K562 (cell line): ENCODE measurements at regions not wholly inside any gene's neighbourhood (a gene's known extent, or its start where the extent isn't known, plus 50 kb on each side); places are given as distances from the start of the nearest gene placed in this dataset.

Source experiments
- ATAC-seq: fragments of 200-7000 bp; cut with Tn5 transposase; 3 replicates; pipeline ENCODE4 v1.9.1; 2020; ENCODE audit warnings: moderate library complexity
- BruUV-seq: library from RNA; stranded (reverse); fragments of 400-500 nt; replicated peaks from 2 replicates; lab custom pipeline; 2021; lab: Mats Ljungman, UMichigan
- CTCF ChIA-PET: fragments of 300-600 bp; formaldehyde crosslinking; extraction: SDS; loops from one replicate; lab custom pipeline; 2021; ENCODE audit warnings: low intra/inter-chr PET ratio; lab: Yijun Ruan, JAX
- POLR2A ChIA-PET: fragments of 300-600, 350-650 bp; sonication (Branson Sonifier 250); formaldehyde crosslinking; extraction: SDS; loops from one replicate; lab custom pipeline; 2021; ENCODE audit warnings: antibody characterized with exemption, inconsistent platforms; lab: Yijun Ruan, JAX
- DNase-seq, 4 experiments: peaks; one replicate each; pipeline versions ENCODE4 v3.0.0 to v3.0.0-alpha.2; 2011 to 2018; ENCODE audit warnings: low spot score in 3 of 4, mixed read lengths in 3 of 4; ENCODE audit errors: extremely low read depth in 1 of 4
- FAIRE-seq: peaks from 2 replicates; lab custom pipeline; 2011; peaks lifted over from hg19 to GRCh38; lab: Jason Lieb, UNC
- H2AFZ ChIP-seq: 2 replicates; pipeline ENCODE4 v1.6.0; 2011; ENCODE audit warnings: low read depth, low read length, control low read depth, inconsistent platforms
- H3K27ac ChIP-seq: fragments of 200-600 bp; 3 replicates; pipeline ENCODE4 v1.8.0; 2011; ENCODE audit warnings: low read depth, mild to moderate bottlenecking, control low read depth, inconsistent platforms, low read length, moderate library complexity, mixed read lengths; ENCODE audit errors: extremely low read depth
- H3K27me3 ChIP-seq, 2 experiments: fragments of 300-600 bp in 1 of 2; 2 replicates in 1 of 2; 3 replicates in 1 of 2; pipeline versions ENCODE4 v1.6.0 to v1.8.0; 2011; ENCODE audit warnings: inconsistent platforms in 2 of 2, low read length in 2 of 2, mild to moderate bottlenecking in 1 of 2, mixed read lengths in 1 of 2, moderate library complexity in 1 of 2; ENCODE audit not compliant: control insufficient read depth in 2 of 2, insufficient read depth in 2 of 2
- H3K36me3 ChIP-seq: fragments of 300-600 bp; 3 replicates; pipeline ENCODE4 v1.8.0; 2011; ENCODE audit warnings: mild to moderate bottlenecking, low read length, inconsistent platforms; ENCODE audit not compliant: control insufficient read depth, insufficient read depth
- H3K4me1 ChIP-seq, 2 experiments: fragments of 200-600 bp in 1 of 2; replicated peaks in 1 of 2; 2 replicates in 1 of 2; 3 replicates in 1 of 2; pipeline versions ENCODE4 v1.5.1 to v1.8.0; 2011; ENCODE audit warnings: inconsistent platforms in 2 of 2, low read length in 2 of 2, mild to moderate bottlenecking in 1 of 2, mixed read lengths in 1 of 2, moderate library complexity in 1 of 2; ENCODE audit not compliant: control insufficient read depth in 2 of 2, insufficient read depth in 2 of 2
- H3K4me2 ChIP-seq: 2 replicates; pipeline ENCODE4 v1.6.1; 2011; ENCODE audit warnings: low read length, control low read depth, inconsistent platforms, mixed read lengths; ENCODE audit not compliant: insufficient read depth
- H3K4me3 ChIP-seq: fragments of 200-600 bp; sonication (generic), shearing (Covaris generic); 2 replicates; pipeline ENCODE4 v1.5.1; 2016; ENCODE audit warnings: control low read depth, inconsistent platforms
- H3K79me2 ChIP-seq: fragments of 200-600 bp; 3 replicates; pipeline ENCODE4 v1.8.0; 2011; ENCODE audit warnings: low read length, inconsistent platforms; ENCODE audit not compliant: control insufficient read depth, insufficient read depth
- H3K9ac ChIP-seq, 2 experiments: 2 replicates each; pipeline versions ENCODE4 v1.6.0 to v1.6.1; 2011; ENCODE audit warnings: low read depth in 2 of 2, low read length in 2 of 2, control low read depth in 1 of 2, inconsistent platforms in 1 of 2, mild to moderate bottlenecking in 1 of 2, mixed read lengths in 1 of 2; ENCODE audit not compliant: insufficient read depth in 1 of 2
- H3K9me1 ChIP-seq: one replicate; pipeline ENCODE4 v1.6.0; 2011; ENCODE audit warnings: inconsistent platforms, mild to moderate bottlenecking, low read length, moderate library complexity; ENCODE audit not compliant: control insufficient read depth, insufficient read depth
- H3K9me3 ChIP-seq: replicated peaks from 2 replicates; pipeline ENCODE4 v1.5.1; 2011; ENCODE audit warnings: low read depth, low read length, inconsistent platforms; ENCODE audit not compliant: control insufficient read depth, insufficient read depth
- H4K20me1 ChIP-seq: replicated peaks from 2 replicates; pipeline ENCODE4 v1.6.1; 2011; ENCODE audit warnings: low read length, inconsistent platforms, mixed read lengths; ENCODE audit not compliant: control insufficient read depth, insufficient read depth
- ASH1L ChIP-seq: fragments of 450-650 bp; IDR thresholded peaks from 2 replicates; pipeline ENCODE4 v1.6.1; 2018; ENCODE audit warnings: borderline replicate concordance, mild to moderate bottlenecking, low read depth; ENCODE audit not compliant: partially characterized antibody
- ELF4 ChIP-seq: fragments of 450-650 bp; formaldehyde crosslinking; IDR thresholded peaks from 2 replicates; pipeline ENCODE4 v1.4.0; 2022; ENCODE audit warnings: missing genetic modification characterization
- FOXA3 ChIP-seq, 2 experiments: fragments of 450-650 bp in 1 of 2; sonication (generic) in 1 of 2; formaldehyde crosslinking; IDR thresholded peaks in 1 of 2; conservative IDR thresholded peaks in 1 of 2; 2 replicates each; pipeline versions ENCODE4 v1.4.0 to v1.8.0; 2020 to 2022; ENCODE audit warnings: mild to moderate bottlenecking in 2 of 2, missing genetic modification reagents in 1 of 2
- MYC ChIP-seq, 2 experiments: fragments of 250-450 bp in 1 of 2; sonication (Bioruptor Pico) in 1 of 2; IDR thresholded peaks; 2 replicates each; pipeline versions ENCODE4 v1.5.1 to v1.6.1; 2012 to 2021; ENCODE audit warnings: low read depth in 2 of 2, borderline replicate concordance in 1 of 2, improper control_type of control experiment in 1 of 2, low read length in 1 of 2, mild to moderate bottlenecking in 1 of 2, moderate library complexity in 1 of 2
- ZNF431 ChIP-seq: sonication (generic); formaldehyde crosslinking; IDR thresholded peaks from 2 replicates; pipeline ENCODE4 v1.8.0; 2022; ENCODE audit warnings: mild to moderate bottlenecking, missing genetic modification reagents
- ZNF507 ChIP-seq: conservative IDR thresholded peaks from 2 replicates; pipeline ENCODE4 v1.6.1; 2017; ENCODE audit warnings: missing genetic modification characterization, missing compliant biosample characterization
- WGBS: fragments of 100-300 bp; shearing (Covaris generic); methylation state at CpG from one replicate; pipeline ENCODE4 v1.1.6; 2016; ENCODE audit warnings: low coverage, mixed read lengths; ENCODE audit not compliant: insufficient coverage; ENCODE audit errors: missing lambda C conversion rate; 5-methylcytosine and 5-hydroxymethylcytosine counted together
- in situ Hi-C: fragments of 300-500 bp; cut with MboI; formaldehyde crosslinking; loops from 4 replicates; pipeline ENCODE4 v1.15.0; 2018; ENCODE audit warnings: inconsistent platforms, mixed read lengths
- intact Hi-C: fragments of 100-400 bp; cut with micrococcal nuclease; formaldehyde crosslinking; loops from 2 replicates; pipeline ENCODE4 v1.14.2; 2022
- TF ChIP-seq, protein P1 (sequence below): fragments of 250-450 bp; sonication (Bioruptor Pico); IDR thresholded peaks from 2 replicates; pipeline ENCODE4 v1.5.0; 2020; ENCODE audit warnings: mild to moderate bottlenecking
- TF ChIP-seq, protein P2 (sequence below): sonication (generic); formaldehyde crosslinking; IDR thresholded peaks from 2 replicates; pipeline ENCODE4 v1.8.0; 2022; ENCODE audit warnings: mild to moderate bottlenecking, low read depth, missing genetic modification reagents
- TF ChIP-seq, protein P3 (sequence below), 3 experiments: IDR thresholded peaks in 2 of 3; conservative IDR thresholded peaks in 1 of 3; 2 replicates each; pipeline ENCODE4 v1.5.1; 2011 to 2012; ENCODE audit warnings: low read length in 3 of 3, mild to moderate bottlenecking in 3 of 3, control low read depth in 2 of 3, improper control_type of control experiment in 1 of 3, inconsistent platforms in 1 of 3, low read depth in 1 of 3, mixed read lengths in 1 of 3, moderate library complexity in 1 of 3; ENCODE audit not compliant: insufficient read depth in 2 of 3
- TF ChIP-seq, protein P4 (sequence below): fragments of 150-350 bp; conservative IDR thresholded peaks from 2 replicates; pipeline ENCODE4 v1.6.1; 2014; ENCODE audit warnings: low read length

DNA sequence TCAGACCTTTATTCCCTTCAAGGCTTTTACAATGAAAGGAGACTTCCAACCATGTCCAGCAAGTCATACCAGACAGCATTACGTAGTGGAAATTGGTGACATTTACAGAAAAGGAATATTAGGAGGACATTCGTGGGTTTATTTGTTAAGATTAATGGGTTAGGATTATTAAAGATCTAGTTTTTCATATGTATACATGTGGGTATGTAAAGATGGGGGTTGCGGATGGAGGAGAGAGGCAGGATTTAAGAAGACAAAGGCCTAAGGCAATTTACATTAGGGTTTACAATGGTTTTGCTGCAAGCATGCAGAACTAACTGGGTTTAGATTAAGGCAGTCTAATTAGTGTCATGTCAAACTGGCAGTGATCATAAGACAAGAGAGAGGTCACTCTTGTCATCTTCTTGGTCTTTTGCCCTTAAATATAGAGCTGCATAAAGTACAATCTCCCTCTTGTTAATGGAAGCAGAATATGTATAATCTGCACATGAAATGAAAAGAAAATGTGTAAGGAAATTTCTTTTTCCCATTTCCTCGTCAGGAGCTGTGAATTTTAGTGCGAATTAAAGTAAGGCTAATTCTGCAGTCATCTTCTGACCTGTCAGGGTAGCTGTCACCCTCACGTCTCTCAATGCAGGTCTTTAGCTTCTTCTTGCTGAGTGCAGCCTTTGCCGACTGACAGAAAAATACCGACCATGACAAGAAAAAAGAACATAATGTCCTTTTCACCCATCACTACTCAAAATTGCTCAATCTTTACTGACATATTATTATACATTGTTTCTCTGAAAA is 258.9 kb upstream of the MEIS2 start:
- no peaks in the 10 kb centered on the region for H3K27me3 ChIP-seq
- in situ Hi-C loops = no loop called here
- TF ChIP-seq, protein P1, sequence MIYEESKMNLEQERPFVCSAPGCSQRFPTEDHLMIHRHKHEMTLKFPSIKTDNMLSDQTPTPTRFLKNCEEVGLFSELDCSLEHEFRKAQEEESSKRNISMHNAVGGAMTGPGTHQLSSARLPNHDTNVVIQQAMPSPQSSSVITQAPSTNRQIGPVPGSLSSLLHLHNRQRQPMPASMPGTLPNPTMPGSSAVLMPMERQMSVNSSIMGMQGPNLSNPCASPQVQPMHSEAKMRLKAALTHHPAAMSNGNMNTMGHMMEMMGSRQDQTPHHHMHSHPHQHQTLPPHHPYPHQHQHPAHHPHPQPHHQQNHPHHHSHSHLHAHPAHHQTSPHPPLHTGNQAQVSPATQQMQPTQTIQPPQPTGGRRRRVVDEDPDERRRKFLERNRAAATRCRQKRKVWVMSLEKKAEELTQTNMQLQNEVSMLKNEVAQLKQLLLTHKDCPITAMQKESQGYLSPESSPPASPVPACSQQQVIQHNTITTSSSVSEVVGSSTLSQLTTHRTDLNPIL (CRISPR knock-in tag) = no peak
- TF ChIP-seq ZNF507 (tag) = no peak
- TF ChIP-seq, protein P2, sequence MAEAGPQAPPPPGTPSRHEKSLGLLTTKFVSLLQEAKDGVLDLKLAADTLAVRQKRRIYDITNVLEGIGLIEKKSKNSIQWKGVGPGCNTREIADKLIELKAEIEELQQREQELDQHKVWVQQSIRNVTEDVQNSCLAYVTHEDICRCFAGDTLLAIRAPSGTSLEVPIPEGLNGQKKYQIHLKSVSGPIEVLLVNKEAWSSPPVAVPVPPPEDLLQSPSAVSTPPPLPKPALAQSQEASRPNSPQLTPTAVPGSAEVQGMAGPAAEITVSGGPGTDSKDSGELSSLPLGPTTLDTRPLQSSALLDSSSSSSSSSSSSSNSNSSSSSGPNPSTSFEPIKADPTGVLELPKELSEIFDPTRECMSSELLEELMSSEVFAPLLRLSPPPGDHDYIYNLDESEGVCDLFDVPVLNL (CRISPR knock-in tag) = no peak
- TF ChIP-seq ZNF431 (CRISPR knock-in tag) = no peak
- no peak for TF ChIP-seq MYC (IDR thresholded peaks at IDR 0.05; ENCODE audit: low read depth, low read length)
- TF ChIP-seq MYC (CRISPR knock-in tag; IDR thresholded peaks at IDR 0.05; ENCODE audit: borderline replicate concordance, low read depth) = no peak
- TF ChIP-seq FOXA3 (CRISPR knock-in tag; conservative IDR thresholded peaks at IDR 0.05 in 1 of 2, IDR thresholded peaks at IDR 0.05 in 1 of 2) = no peak
- TF ChIP-seq, protein P3, sequence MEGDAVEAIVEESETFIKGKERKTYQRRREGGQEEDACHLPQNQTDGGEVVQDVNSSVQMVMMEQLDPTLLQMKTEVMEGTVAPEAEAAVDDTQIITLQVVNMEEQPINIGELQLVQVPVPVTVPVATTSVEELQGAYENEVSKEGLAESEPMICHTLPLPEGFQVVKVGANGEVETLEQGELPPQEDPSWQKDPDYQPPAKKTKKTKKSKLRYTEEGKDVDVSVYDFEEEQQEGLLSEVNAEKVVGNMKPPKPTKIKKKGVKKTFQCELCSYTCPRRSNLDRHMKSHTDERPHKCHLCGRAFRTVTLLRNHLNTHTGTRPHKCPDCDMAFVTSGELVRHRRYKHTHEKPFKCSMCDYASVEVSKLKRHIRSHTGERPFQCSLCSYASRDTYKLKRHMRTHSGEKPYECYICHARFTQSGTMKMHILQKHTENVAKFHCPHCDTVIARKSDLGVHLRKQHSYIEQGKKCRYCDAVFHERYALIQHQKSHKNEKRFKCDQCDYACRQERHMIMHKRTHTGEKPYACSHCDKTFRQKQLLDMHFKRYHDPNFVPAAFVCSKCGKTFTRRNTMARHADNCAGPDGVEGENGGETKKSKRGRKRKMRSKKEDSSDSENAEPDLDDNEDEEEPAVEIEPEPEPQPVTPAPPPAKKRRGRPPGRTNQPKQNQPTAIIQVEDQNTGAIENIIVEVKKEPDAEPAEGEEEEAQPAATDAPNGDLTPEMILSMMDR (IDR thresholded peaks at IDR 0.05 in 2 of 3, conservative IDR thresholded peaks at IDR 0.05 in 1 of 3; ENCODE audit: insufficient read depth in 2 of 3, low read depth in 1 of 3, low read length in 3 of 3) = no peak
- no peak for TF ChIP-seq ELF4
- no peak for TF ChIP-seq ASH1L
- TF ChIP-seq, protein P4, sequence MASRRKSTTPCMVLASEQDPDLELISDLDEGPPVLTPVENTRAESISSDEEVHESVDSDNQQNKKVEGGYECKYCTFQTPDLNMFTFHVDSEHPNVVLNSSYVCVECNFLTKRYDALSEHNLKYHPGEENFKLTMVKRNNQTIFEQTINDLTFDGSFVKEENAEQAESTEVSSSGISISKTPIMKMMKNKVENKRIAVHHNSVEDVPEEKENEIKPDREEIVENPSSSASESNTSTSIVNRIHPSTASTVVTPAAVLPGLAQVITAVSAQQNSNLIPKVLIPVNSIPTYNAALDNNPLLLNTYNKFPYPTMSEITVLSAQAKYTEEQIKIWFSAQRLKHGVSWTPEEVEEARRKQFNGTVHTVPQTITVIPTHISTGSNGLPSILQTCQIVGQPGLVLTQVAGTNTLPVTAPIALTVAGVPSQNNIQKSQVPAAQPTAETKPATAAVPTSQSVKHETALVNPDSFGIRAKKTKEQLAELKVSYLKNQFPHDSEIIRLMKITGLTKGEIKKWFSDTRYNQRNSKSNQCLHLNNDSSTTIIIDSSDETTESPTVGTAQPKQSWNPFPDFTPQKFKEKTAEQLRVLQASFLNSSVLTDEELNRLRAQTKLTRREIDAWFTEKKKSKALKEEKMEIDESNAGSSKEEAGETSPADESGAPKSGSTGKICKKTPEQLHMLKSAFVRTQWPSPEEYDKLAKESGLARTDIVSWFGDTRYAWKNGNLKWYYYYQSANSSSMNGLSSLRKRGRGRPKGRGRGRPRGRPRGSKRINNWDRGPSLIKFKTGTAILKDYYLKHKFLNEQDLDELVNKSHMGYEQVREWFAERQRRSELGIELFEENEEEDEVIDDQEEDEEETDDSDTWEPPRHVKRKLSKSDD = no peak

More for the DNA sequence above, 258.9 kb upstream of the MEIS2 start:
- H3K9me1 ChIP-seq = no peaks in the 10 kb centered on the region
- H2AFZ ChIP-seq = no peak overlapping the region
- no peaks in the 10 kb centered on the region for H3K36me3 ChIP-seq
- H3K4me3 ChIP-seq = no peak overlapping the region
- no peak overlapping the region for H3K4me2 ChIP-seq
- no peaks in the 10 kb centered on the region; the same call in none of the 2 replicates for H3K9me3 ChIP-seq
- FAIRE-seq = no peak
- H3K9ac ChIP-seq = no peak overlapping the region
- no peak for DNase-seq
- no peak for ATAC-seq
- H3K79me2 ChIP-seq = no peaks in the 10 kb centered on the region
- WGBS = under 1% methylated on average over 8 of the region's 8 CpGs
- H3K4me1 ChIP-seq = no peaks in the 10 kb centered on the region
- no peak overlapping the region for H3K27ac ChIP-seq
- intact Hi-C loops = no loop called here
- no TSS peak for BruUV-seq
- CTCF ChIA-PET = no interaction called here
- no peaks in the 10 kb centered on the region for H4K20me1 ChIP-seq
- POLR2A ChIA-PET = interaction anchor here (0.6 kb wide), 1 partner anchor 70 kb away, joined by 3 read pairs; no protein-coding TSS in a partner anchor
